ENCODE measurements at regions not wholly inside any gene's neighbourhood (a gene's known extent, or its start where the extent isn't known, plus 50 kb on each side); places are given as distances from the start of the nearest gene placed in this dataset.

DNA sequence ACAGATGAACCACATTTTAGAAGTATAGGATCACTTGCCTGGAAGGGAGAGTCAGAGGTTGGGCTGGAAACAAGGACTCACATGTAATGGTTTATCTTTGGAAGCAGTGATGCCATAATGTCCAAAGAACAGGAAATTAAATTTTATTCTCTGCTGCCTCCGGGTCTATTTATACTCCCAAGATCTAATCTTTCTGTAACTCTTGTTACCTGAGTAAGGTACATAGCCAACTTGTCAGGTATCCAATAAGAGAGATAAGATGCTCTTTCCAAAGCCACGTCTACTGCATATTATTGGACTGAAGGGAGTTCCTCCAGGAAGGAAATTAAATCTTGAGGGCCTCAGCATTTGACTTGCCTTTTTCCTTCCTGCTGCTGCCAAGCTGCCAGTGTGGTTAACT is 71.0 kb downstream of the CRYGS start:
- Histone ChIP-seq H3K9ac (ENCODE audit: insufficient read depth in 1 of 2, low read length in 2 of 2) (no peak overlapping the region), H3K27ac (ENCODE audit: low read depth in 1 of 2, low read length in 1 of 2) (no peak overlapping the region), H3K9me3 (ENCODE audit: control insufficient read depth in 4 of 4, insufficient read depth in 3 of 4, low read length in 3 of 4) (peaks cover 0 to 2% (median 0%) of the 10 kb centered on the region in 4 donors), H3K36me3 (ENCODE audit: control insufficient read depth in 4 of 4, insufficient read depth in 4 of 4, low read length in 4 of 4) (no peaks in the 10 kb centered on the region), H3K27me3 (ENCODE audit: control insufficient read depth in 3 of 3, insufficient read depth in 3 of 3, low read length in 2 of 3) (no peaks in the 10 kb centered on the region), H3K4me3 (no peak overlapping the region), H3K4me1 (ENCODE audit: control insufficient read depth in 5 of 5, insufficient read depth in 5 of 5, low read length in 5 of 5) (peaks cover 0 to 3% (median 0%) of the 10 kb centered on the region in 5 donors)
- DNase-seq (no peak), ATAC-seq (ENCODE audit: insufficient read depth, low FRiP score) (no peak)
- 58 to 74% methylated on average over 2 of the region's 2 CpGs for whole genome bisulfite sequencing, 2 donors
- TF ChIP-seq, protein P1, sequence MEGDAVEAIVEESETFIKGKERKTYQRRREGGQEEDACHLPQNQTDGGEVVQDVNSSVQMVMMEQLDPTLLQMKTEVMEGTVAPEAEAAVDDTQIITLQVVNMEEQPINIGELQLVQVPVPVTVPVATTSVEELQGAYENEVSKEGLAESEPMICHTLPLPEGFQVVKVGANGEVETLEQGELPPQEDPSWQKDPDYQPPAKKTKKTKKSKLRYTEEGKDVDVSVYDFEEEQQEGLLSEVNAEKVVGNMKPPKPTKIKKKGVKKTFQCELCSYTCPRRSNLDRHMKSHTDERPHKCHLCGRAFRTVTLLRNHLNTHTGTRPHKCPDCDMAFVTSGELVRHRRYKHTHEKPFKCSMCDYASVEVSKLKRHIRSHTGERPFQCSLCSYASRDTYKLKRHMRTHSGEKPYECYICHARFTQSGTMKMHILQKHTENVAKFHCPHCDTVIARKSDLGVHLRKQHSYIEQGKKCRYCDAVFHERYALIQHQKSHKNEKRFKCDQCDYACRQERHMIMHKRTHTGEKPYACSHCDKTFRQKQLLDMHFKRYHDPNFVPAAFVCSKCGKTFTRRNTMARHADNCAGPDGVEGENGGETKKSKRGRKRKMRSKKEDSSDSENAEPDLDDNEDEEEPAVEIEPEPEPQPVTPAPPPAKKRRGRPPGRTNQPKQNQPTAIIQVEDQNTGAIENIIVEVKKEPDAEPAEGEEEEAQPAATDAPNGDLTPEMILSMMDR (IDR thresholded peaks at IDR 0.05; ENCODE audit: control extremely low read depth, extremely low read depth) = no peak

DNA sequence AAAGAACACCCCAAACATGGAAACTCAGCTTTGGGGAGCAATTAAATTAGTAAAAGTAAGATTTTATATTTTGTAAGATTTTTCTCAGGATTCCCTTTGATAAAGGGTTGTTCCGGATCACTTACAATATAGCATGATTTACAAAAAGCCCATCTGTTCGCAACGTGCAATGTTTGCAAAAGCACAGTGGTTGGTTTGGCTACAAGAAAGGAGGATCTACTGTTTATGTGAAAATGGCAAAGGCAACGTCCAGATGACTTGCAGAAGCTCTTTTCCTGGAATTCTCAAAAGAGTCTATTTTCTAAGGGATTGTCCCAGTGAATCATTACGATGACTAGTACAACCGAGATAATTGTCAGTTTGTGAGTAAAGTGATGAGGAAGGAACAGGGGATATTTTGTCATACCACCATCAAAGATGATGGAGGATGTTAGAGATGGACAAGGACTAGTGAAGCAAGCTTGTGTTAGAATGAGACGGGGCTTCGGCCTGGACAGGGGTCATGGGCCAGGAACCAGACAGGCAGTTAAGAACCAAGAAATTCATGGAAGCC is 71.6 kb downstream of the CRYGS start:
- no peaks in the 10 kb centered on the region for H3K36me3 ChIP-seq (ENCODE audit: control insufficient read depth in 4 of 4, insufficient read depth in 4 of 4, low read length in 4 of 4)
- H3K9ac ChIP-seq (ENCODE audit: insufficient read depth in 1 of 2, low read length in 2 of 2) = no peak overlapping the region
- H3K27me3 ChIP-seq (ENCODE audit: control insufficient read depth in 3 of 3, insufficient read depth in 3 of 3, low read length in 2 of 3) = no peaks in the 10 kb centered on the region
- H3K4me1 ChIP-seq (ENCODE audit: control insufficient read depth in 5 of 5, insufficient read depth in 5 of 5, low read length in 5 of 5) = peaks cover 0 to 3% (median 0%) of the 10 kb centered on the region in 5 donors
- DNase-seq (no peak), ATAC-seq (ENCODE audit: insufficient read depth, low FRiP score) (no peak)
- H3K27ac ChIP-seq (ENCODE audit: low read depth in 1 of 2, low read length in 1 of 2) = no peak overlapping the region
- 86 to 88% methylated on average over 8 of the region's 8 CpGs for WGBS, 2 donors
- no peak overlapping the region for H3K4me3 ChIP-seq
- H3K9me3 ChIP-seq (ENCODE audit: control insufficient read depth in 4 of 4, insufficient read depth in 3 of 4, low read length in 3 of 4) = peaks cover 0 to 2% (median 0%) of the 10 kb centered on the region in 4 donors
- TF ChIP-seq, protein P1 (IDR thresholded peaks at IDR 0.05; ENCODE audit: control extremely low read depth, extremely low read depth) = no peak

GRCh38 chr3:186471771-186472170 is 72.4 kb downstream of the CRYGS start:
- Histone ChIP-seq H3K4me1 (ENCODE audit: control insufficient read depth in 5 of 5, insufficient read depth in 5 of 5, low read length in 5 of 5) (peaks cover 0 to 3% (median 0%) of the 10 kb centered on the region in 5 donors), H3K9ac (ENCODE audit: insufficient read depth in 1 of 2, low read length in 2 of 2) (no peak overlapping the region), H3K27ac (ENCODE audit: low read depth in 1 of 2, low read length in 1 of 2) (no peak overlapping the region), H3K9me3 (ENCODE audit: control insufficient read depth in 4 of 4, insufficient read depth in 3 of 4, low read length in 3 of 4) (peaks cover 0 to 2% (median 0%) of the 10 kb centered on the region in 4 donors), H3K27me3 (ENCODE audit: control insufficient read depth in 3 of 3, insufficient read depth in 3 of 3, low read length in 2 of 3) (no peaks in the 10 kb centered on the region), H3K4me3 (no peak overlapping the region), H3K36me3 (ENCODE audit: control insufficient read depth in 4 of 4, insufficient read depth in 4 of 4, low read length in 4 of 4) (no peaks in the 10 kb centered on the region)
- TF ChIP-seq, protein P1 (IDR thresholded peaks at IDR 0.05; ENCODE audit: control extremely low read depth, extremely low read depth) = no peak
- 72 to 85% methylated on average over 5 of the region's 5 CpGs for WGBS, 2 donors
- ATAC-seq (ENCODE audit: insufficient read depth, low FRiP score) (no peak), DNase-seq (no peak)

GRCh38 chr3:186469525-186469924 is 74.7 kb downstream of the CRYGS start:
- TF ChIP-seq, protein P1 (IDR thresholded peaks at IDR 0.05; ENCODE audit: control extremely low read depth, extremely low read depth) = no peak
- WGBS, 2 donors = 68 to 83% methylated on average over 4 of the region's 4 CpGs
- Histone ChIP-seq H3K27ac (ENCODE audit: low read depth in 1 of 2, low read length in 1 of 2) (no peak overlapping the region), H3K36me3 (ENCODE audit: control insufficient read depth in 4 of 4, insufficient read depth in 4 of 4, low read length in 4 of 4) (no peaks in the 10 kb centered on the region), H3K9ac (ENCODE audit: insufficient read depth in 1 of 2, low read length in 2 of 2) (no peak overlapping the region), H3K9me3 (ENCODE audit: control insufficient read depth in 4 of 4, insufficient read depth in 3 of 4, low read length in 3 of 4) (peaks cover 0 to 2% (median 0%) of the 10 kb centered on the region in 4 donors), H3K27me3 (ENCODE audit: control insufficient read depth in 3 of 3, insufficient read depth in 3 of 3, low read length in 2 of 3) (no peaks in the 10 kb centered on the region), H3K4me3 (no peak overlapping the region), H3K4me1 (ENCODE audit: control insufficient read depth in 5 of 5, insufficient read depth in 5 of 5, low read length in 5 of 5) (peaks cover 0 to 3% (median 0%) of the 10 kb centered on the region in 5 donors)
- DNase-seq (no peak), ATAC-seq (ENCODE audit: insufficient read depth, low FRiP score) (no peak)
